ENCODE measurements at regions not wholly inside any gene's neighbourhood (a gene's known extent, or its start where the extent isn't known, plus 50 kb on each side); places are given as distances from the start of the nearest gene placed in this dataset.

- Histone ChIP-seq H3K27me3 (ENCODE audit: control insufficient read depth, insufficient read depth, low read length) (no peaks in the 10 kb centered on the region), H3K36me3 (ENCODE audit: control insufficient read depth, insufficient read depth, low read length) (no peaks in the 10 kb centered on the region), H3K4me3 (ENCODE audit: low read depth, low read length) (no peak overlapping the region)
- DNase-seq (ENCODE audit: low read depth), result no peak
- TF ChIP-seq CTCF (IDR thresholded peaks at IDR 0.05; ENCODE audit: insufficient read depth, low read length, severe bottlenecking), result no peak
- FAIRE-seq, result no peak
Measured at GRCh38 chr3:163813935-163814334, 1264.4 kb downstream of the SI start.

GRCh38 chr3:163812006-163812405 is 1266.3 kb downstream of the SI start:
- no peaks in the 10 kb centered on the region for H3K36me3 ChIP-seq (ENCODE audit: control insufficient read depth, insufficient read depth, low read length)
- no peaks in the 10 kb centered on the region for H3K27me3 ChIP-seq (ENCODE audit: control insufficient read depth, insufficient read depth, low read length)
- DNase-seq (ENCODE audit: low read depth), result no peak
- no peak overlapping the region for H3K4me3 ChIP-seq (ENCODE audit: low read depth, low read length)
- TF ChIP-seq CTCF (IDR thresholded peaks at IDR 0.05; ENCODE audit: insufficient read depth, low read length, severe bottlenecking), result no peak
- FAIRE-seq, result no peak

- FAIRE-seq (no peak), DNase-seq (ENCODE audit: low read depth) (no peak)
- Histone ChIP-seq H3K4me3 (ENCODE audit: low read depth, low read length) (no peak overlapping the region), H3K27me3 (ENCODE audit: control insufficient read depth, insufficient read depth, low read length) (no peaks in the 10 kb centered on the region), H3K36me3 (ENCODE audit: control insufficient read depth, insufficient read depth, low read length) (no peaks in the 10 kb centered on the region)
- no peak for TF ChIP-seq CTCF (IDR thresholded peaks at IDR 0.05; ENCODE audit: insufficient read depth, low read length, severe bottlenecking)
Measured at GRCh38 chr3:163809540-163809993, 1268.7 kb downstream of the SI start.

GRCh38 chr3:163786416-163786815 is 1291.9 kb downstream of the SI start:
- DNase-seq (ENCODE audit: low read depth) (no peak), FAIRE-seq (no peak)
- H3K36me3 ChIP-seq (ENCODE audit: control insufficient read depth, insufficient read depth, low read length), result no peaks in the 10 kb centered on the region
- TF ChIP-seq CTCF (IDR thresholded peaks at IDR 0.05; ENCODE audit: insufficient read depth, low read length, severe bottlenecking), result no peak
- no peaks in the 10 kb centered on the region for H3K27me3 ChIP-seq (ENCODE audit: control insufficient read depth, insufficient read depth, low read length)
- H3K4me3 ChIP-seq (ENCODE audit: low read depth, low read length), result no peak overlapping the region

GRCh38 chr3:163785693-163786092 is 1292.6 kb downstream of the SI start:
- no peak overlapping the region for H3K4me3 ChIP-seq (ENCODE audit: low read depth, low read length)
- TF ChIP-seq CTCF (IDR thresholded peaks at IDR 0.05; ENCODE audit: insufficient read depth, low read length, severe bottlenecking), result no peak
- no peaks in the 10 kb centered on the region for H3K27me3 ChIP-seq (ENCODE audit: control insufficient read depth, insufficient read depth, low read length)
- no peak for FAIRE-seq
- no peaks in the 10 kb centered on the region for H3K36me3 ChIP-seq (ENCODE audit: control insufficient read depth, insufficient read depth, low read length)
- no peak for DNase-seq (ENCODE audit: low read depth)
